Ovary (tissue), 7 donors: ENCODE measurements at regions not wholly inside any gene's neighbourhood (a gene's known extent, or its start where the extent isn't known, plus 50 kb on each side); places are given as distances from the start of the nearest gene placed in this dataset.

ENCODE experiments used
- DNase-seq, 5 donors: peaks; one replicate each; pipeline ENCODE4 v3.0.0-alpha.2; 2019 to 2020
- H3K27ac ChIP-seq, 2 donors: fragments of 200-600 bp; one replicate each; pipeline versions ENCODE4 v1.5.1 to v1.8.0; 2019 to 2022
- H3K27me3 ChIP-seq: fragments of 200-600 bp; one replicate; pipeline ENCODE4 v1.8.0; 2022
- H3K36me3 ChIP-seq: fragments of 200-600 bp; sonication (generic); one replicate; pipeline ENCODE4 v1.5.1; 2019
- H3K4me1 ChIP-seq: one replicate; pipeline ENCODE4 v1.8.1; 2013; ENCODE audit warnings: mild to moderate bottlenecking, moderate library complexity; ENCODE audit not compliant: insufficient read depth
- H3K4me3 ChIP-seq: fragments of 200-600 bp; sonication (generic); one replicate; pipeline ENCODE4 v1.5.1; 2017
- H3K9me3 ChIP-seq, 2 donors: fragments of 200-600 bp in 1 of 2; sonication (generic) in 1 of 2; one replicate each; pipeline versions ENCODE4 v1.5.1 to v1.8.1; 2013 to 2019; ENCODE audit warnings: mild to moderate bottlenecking in 1 of 2, moderate library complexity in 1 of 2
- CTCF ChIP-seq, 3 donors: fragments of 450-650 bp in 2 of 3; fragments of 200-600 bp in 1 of 3; IDR thresholded peaks; one replicate each; pipeline versions ENCODE4 v1.5.1 to v1.8.0; 2016 to 2022; ENCODE audit warnings: antibody characterized with exemption in 3 of 3, mild to moderate bottlenecking in 1 of 3
- EP300 ChIP-seq: sonication (generic); formaldehyde crosslinking; IDR thresholded peaks from one replicate; pipeline ENCODE4 v1.6.1; 2017; ENCODE audit warnings: antibody characterized with exemption
- POLR2A ChIP-seq: fragments of 450-650 bp; IDR thresholded peaks from one replicate; pipeline ENCODE4 v1.6.1; 2017; ENCODE audit warnings: antibody characterized with exemption, mild to moderate bottlenecking, moderate library complexity
- WGBS, 3 donors: extraction: QIAGEN DNeasy Blood & Tissue Kit in 1 of 3; methylation state at CpG; one replicate each; pipeline versions ENCODE4 v1.1.5 to v1.1.7; 2013 to 2017; 5-methylcytosine and 5-hydroxymethylcytosine counted together
- intact Hi-C, 4 donors: fragments of 100-400 bp; cut with DNase I; formaldehyde crosslinking; loops; one replicate each; pipeline versions ENCODE4 v1.11.0 to v1.15.1; 2022 to 2023
- donor health status: DM: no; HTN: no; CAD: no; lungs with moderate emphysema.
- donor health status: DM: no; HTN: no; CAD: no.
- donor health status: Bipolar disorder and iron deficiency.
- donor health status: DM: no; HTN: no; CAD: no.
- donor health status: DM: yes; HTN: yes; CAD: no.

- WGBS, 3 donors: 56 to 57% (median 57%) methylated on average over 7 of the region's 7 CpGs
- DNase-seq: no peak
- no peaks in the 10 kb centered on the region for H3K4me1 ChIP-seq
- intact Hi-C loops: no loop called here
- no peaks in the 10 kb centered on the region for H3K9me3 ChIP-seq
- H3K27me3 ChIP-seq: no peaks in the 10 kb centered on the region
- H3K27ac ChIP-seq: no peak overlapping the region
- H3K36me3 ChIP-seq: no peaks in the 10 kb centered on the region
- no peak overlapping the region for H3K4me3 ChIP-seq
- TF ChIP-seq POLR2A (no peak), CTCF (IDR thresholded peaks at IDR 0.05) (no peak), EP300 (no peak)
These were observed 56.3 kb upstream of the TMCO5A start for GRCh38 chr15:37877851-37878741.

- Histone ChIP-seq H3K27me3 (no peaks in the 10 kb centered on the region), H3K36me3 (no peaks in the 10 kb centered on the region), H3K4me3 (no peak overlapping the region), H3K9me3 (no peaks in the 10 kb centered on the region), H3K27ac (no peak overlapping the region), H3K4me1 (no peaks in the 10 kb centered on the region)
- WGBS, 3 donors: 32 to 35% (median 32%) methylated on average over 12 of the region's 12 CpGs
- intact Hi-C loops: no loop called here
- peak in 1 of 3 donors; percentile 42 for TF ChIP-seq CTCF (IDR thresholded peaks at IDR 0.05)
- TF ChIP-seq POLR2A: no peak
- no peak for DNase-seq
These were observed 54.2 kb upstream of the TMCO5A start for GRCh38 chr15:37880009-37880834.

GRCh38 chr15:37880835-37881153, 53.6 kb upstream of the TMCO5A start:
- no peaks in the 10 kb centered on the region for H3K4me1 ChIP-seq
- H3K4me3 ChIP-seq: no peak overlapping the region
- 22 to 43% (median 27%) methylated on average over 2 of the region's 2 CpGs for WGBS, 3 donors
- no peak overlapping the region for H3K27ac ChIP-seq
- no peak for DNase-seq
- TF ChIP-seq EP300: no peak
- no peak for TF ChIP-seq CTCF (IDR thresholded peaks at IDR 0.05)
- TF ChIP-seq POLR2A: no peak
- intact Hi-C loops: no loop called here
- H3K9me3 ChIP-seq: no peaks in the 10 kb centered on the region
- H3K27me3 ChIP-seq: no peaks in the 10 kb centered on the region
- H3K36me3 ChIP-seq: no peaks in the 10 kb centered on the region

DNA sequence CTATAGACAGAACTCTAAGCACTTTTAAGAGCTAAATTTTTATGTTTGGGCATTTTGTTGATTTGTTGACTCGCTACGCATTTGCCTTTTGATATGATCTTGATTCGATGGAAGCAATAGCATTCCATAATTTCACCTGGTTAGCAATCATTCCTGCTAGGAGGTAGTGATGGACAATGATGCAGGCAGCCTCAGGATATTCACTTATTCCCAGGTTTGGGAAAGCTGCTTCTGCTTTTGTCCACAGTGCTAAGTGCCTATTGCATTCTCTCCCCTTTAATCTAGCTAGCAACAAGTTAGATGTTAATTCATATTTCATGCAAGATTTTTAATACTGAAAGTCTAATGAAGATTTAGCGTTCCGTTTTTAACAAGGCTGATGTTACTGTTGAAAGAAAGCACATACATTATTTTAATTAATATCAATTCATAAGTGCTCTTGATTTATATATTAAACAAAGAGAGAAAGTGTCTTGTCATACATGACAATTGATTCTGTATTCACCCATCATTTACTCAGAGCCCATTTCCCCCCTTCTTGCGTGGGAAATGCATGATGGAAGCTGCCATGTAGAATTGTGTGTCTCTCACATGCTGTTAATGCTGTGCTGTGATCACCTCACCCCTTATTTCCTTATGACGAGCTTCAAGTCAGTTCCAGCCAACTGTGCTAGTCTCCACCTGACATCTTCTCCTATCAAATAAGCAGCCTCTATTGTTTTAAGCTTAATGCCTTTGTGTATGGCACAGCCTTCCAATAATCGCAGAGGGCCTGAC, 53.0 kb upstream of the TMCO5A start:
- no peak overlapping the region for H3K4me3 ChIP-seq
- TF ChIP-seq EP300 (no peak), POLR2A (no peak), CTCF (IDR thresholded peaks at IDR 0.05) (no peak)
- no peaks in the 10 kb centered on the region for H3K9me3 ChIP-seq
- intact Hi-C loops: no loop called here
- H3K4me1 ChIP-seq: no peaks in the 10 kb centered on the region
- no peak overlapping the region for H3K27ac ChIP-seq
- WGBS, 3 donors: 83 to 86% (median 85%) methylated on average over 8 of the region's 8 CpGs
- H3K27me3 ChIP-seq: no peaks in the 10 kb centered on the region
- no peak for DNase-seq
- H3K36me3 ChIP-seq: no peaks in the 10 kb centered on the region
